Endothelial cell (in vitro differentiated cells): ENCODE measurements at regions not wholly inside any gene's neighbourhood (a gene's known extent, or its start where the extent isn't known, plus 50 kb on each side); places are given as distances from the start of the nearest gene placed in this dataset.

Experiments
- DNase-seq: peaks from one replicate; pipeline ENCODE4 v3.0.0; 2021; ENCODE audit warnings: low spot score
- H3K27ac Mint-ChIP-seq: one replicate; pipeline ENCODE4 v1.8.0; 2021; ENCODE audit warnings: mixed read lengths, inconsistent platforms; ENCODE audit not compliant: unreplicated experiment
- H3K27me3 Mint-ChIP-seq: one replicate; pipeline ENCODE4 v1.8.0; 2021; ENCODE audit warnings: mild to moderate bottlenecking, moderate library complexity, mixed read lengths, inconsistent platforms; ENCODE audit not compliant: unreplicated experiment
- H3K36me3 Mint-ChIP-seq: one replicate; pipeline ENCODE4 v1.8.0; 2021; ENCODE audit warnings: mild to moderate bottlenecking, low read depth, mixed read lengths, inconsistent platforms; ENCODE audit not compliant: unreplicated experiment
- H3K4me1 Mint-ChIP-seq: one replicate; pipeline ENCODE4 v1.8.0; 2021; ENCODE audit warnings: mild to moderate bottlenecking, mixed read lengths, inconsistent platforms; ENCODE audit not compliant: unreplicated experiment
- H3K4me3 Mint-ChIP-seq: one replicate; pipeline ENCODE4 v1.8.0; 2021; ENCODE audit warnings: mild to moderate bottlenecking, mixed read lengths, inconsistent platforms; ENCODE audit not compliant: unreplicated experiment
- H3K9me3 Mint-ChIP-seq: one replicate; pipeline ENCODE4 v1.8.0; 2021; ENCODE audit warnings: mixed read lengths, inconsistent platforms; ENCODE audit not compliant: unreplicated experiment
- TF ChIP-seq, protein P1 (sequence below): fragments of 200-600 bp; sonication (generic); IDR thresholded peaks from one replicate; pipeline ENCODE4 v1.5.0; 2021; ENCODE audit warnings: antibody characterized with exemption; ENCODE audit not compliant: unreplicated experiment

DNA sequence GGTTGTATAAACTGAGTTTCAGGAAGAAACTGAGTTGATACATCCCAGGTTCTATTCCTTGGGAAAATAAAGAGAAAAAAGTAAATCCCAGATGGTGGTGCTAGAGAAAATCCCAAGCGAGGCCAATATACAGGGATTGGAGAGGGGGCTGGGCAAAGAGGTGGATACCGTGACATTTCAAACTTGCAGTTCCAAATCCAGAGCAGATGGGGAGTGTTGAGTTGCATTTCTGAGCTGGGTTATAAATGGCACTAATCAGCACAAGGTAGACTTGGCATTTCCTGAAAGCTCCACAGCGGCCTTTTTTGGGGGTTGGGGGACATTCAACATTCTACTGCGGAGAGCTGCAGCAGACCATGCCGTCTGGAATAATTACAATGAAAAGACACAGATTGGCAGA is 224.4 kb downstream of the NXNL2 start:
- Mint-ChIP-seq H3K9me3 (no peaks in the 10 kb centered on the region), H3K27me3 (no peaks in the 10 kb centered on the region), H3K36me3 (no peaks in the 10 kb centered on the region), H3K4me1 (peaks cover 29% of the 10 kb centered on the region), H3K4me3 (no peak overlapping the region), H3K27ac (no peak overlapping the region)
- TF ChIP-seq, protein P1, sequence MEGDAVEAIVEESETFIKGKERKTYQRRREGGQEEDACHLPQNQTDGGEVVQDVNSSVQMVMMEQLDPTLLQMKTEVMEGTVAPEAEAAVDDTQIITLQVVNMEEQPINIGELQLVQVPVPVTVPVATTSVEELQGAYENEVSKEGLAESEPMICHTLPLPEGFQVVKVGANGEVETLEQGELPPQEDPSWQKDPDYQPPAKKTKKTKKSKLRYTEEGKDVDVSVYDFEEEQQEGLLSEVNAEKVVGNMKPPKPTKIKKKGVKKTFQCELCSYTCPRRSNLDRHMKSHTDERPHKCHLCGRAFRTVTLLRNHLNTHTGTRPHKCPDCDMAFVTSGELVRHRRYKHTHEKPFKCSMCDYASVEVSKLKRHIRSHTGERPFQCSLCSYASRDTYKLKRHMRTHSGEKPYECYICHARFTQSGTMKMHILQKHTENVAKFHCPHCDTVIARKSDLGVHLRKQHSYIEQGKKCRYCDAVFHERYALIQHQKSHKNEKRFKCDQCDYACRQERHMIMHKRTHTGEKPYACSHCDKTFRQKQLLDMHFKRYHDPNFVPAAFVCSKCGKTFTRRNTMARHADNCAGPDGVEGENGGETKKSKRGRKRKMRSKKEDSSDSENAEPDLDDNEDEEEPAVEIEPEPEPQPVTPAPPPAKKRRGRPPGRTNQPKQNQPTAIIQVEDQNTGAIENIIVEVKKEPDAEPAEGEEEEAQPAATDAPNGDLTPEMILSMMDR = no peak
- DNase-seq = no peak

DNA sequence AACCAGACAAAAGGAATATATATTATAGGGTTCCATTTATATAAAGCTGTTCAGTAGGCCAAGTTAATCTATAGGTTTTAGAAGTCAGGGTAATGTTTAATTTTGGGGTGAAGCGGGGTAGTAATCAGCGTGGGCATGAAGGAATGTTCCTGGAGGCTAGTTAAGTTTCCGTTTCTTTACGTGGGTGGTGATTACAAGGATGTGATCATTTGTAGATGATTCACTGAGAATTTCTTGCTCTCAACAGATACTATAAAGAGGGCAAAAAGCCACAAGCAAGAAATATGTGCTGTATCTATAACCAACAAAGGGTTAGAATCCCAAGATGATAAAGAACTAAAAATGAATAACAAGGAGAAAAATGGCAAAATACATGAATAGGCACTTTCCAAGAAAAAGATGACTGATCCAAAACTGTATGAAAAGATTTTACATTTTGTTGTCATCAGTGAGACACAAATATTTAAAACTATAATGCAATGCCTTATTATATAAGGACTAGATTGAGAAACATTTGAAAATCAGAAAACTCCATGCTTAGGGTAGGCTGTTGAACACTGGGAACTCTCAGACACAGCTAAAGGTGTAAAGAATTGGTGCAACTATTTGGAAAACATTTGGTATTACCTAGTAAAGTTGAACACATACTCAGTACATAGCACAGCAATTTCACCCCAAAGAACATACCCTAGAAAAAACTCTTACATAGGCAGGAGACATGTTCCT is 224.3 kb upstream of the S1PR3 start:
- TF ChIP-seq, protein P1 = no peak
- Mint-ChIP-seq H3K27me3 (peaks cover 1% of the 10 kb centered on the region), H3K4me1 (peaks cover 9% of the 10 kb centered on the region), H3K4me3 (no peak overlapping the region), H3K27ac (no peak overlapping the region), H3K9me3 (no peaks in the 10 kb centered on the region), H3K36me3 (no peaks in the 10 kb centered on the region)
- DNase-seq = no peak

DNA sequence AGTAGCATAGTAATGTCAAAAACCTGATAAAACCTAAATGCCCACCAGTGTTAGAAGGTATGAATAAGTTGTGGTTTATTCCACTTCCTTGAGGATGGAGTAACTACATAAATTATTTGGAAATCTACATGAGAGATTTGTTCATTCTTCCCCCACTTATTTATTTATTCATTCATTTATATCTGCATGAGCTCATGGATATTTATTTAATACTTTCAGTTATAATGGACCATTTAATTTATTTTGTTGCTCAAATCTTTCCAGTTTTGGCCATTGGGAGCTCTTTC is 223.8 kb upstream of the S1PR3 start:
- peaks cover 1% of the 10 kb centered on the region for H3K27me3 Mint-ChIP-seq
- peaks cover 8% of the 10 kb centered on the region for H3K4me1 Mint-ChIP-seq
- no peak overlapping the region for H3K27ac Mint-ChIP-seq
- TF ChIP-seq, protein P1 = no peak
- DNase-seq = no peak
- no peaks in the 10 kb centered on the region for H3K9me3 Mint-ChIP-seq
- no peaks in the 10 kb centered on the region for H3K36me3 Mint-ChIP-seq
- no peak overlapping the region for H3K4me3 Mint-ChIP-seq

DNA sequence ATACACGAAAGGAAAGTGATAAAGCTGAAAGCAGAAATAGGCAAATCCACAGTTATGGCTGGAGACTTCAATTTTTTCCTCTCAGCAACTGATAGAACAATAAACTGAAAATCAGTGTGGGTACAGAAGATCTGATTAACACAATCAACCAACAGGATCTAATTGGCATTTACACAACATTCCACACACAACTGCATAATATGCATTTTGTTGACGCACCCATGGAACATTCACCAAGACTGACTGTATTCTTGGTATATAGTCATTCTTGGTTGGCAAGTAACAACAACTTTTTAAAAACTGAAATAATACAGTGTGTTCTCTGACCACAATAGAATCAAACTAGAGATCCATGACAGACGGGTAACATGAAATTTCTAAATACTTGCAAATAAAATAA is 218.7 kb upstream of the S1PR3 start:
- no peaks in the 10 kb centered on the region for H3K36me3 Mint-ChIP-seq
- H3K4me1 Mint-ChIP-seq = peaks cover 12% of the 10 kb centered on the region
- no peaks in the 10 kb centered on the region for H3K9me3 Mint-ChIP-seq
- H3K27ac Mint-ChIP-seq = no peak overlapping the region
- H3K4me3 Mint-ChIP-seq = no peak overlapping the region
- H3K27me3 Mint-ChIP-seq = peaks cover 1% of the 10 kb centered on the region
- TF ChIP-seq, protein P1 = no peak
- no peak for DNase-seq

DNA sequence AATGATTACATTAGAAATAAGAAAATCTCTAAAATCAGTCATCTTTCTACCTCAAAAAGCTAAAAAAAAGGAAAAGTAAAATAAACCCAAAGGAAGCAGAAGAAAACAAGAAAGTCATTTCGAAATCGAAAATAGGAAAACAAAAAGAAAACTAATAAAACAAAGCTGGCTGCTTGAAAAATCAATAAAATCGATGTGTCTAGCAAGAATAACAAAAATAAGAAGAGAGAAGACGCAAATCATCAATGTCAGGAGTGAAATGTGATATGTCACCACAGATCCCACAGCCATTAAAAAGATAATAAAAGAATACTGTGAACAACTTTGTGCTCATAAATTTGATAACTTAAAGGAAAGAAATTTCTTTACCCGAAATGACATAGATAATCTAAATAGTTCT is 218.1 kb upstream of the S1PR3 start:
- Mint-ChIP-seq H3K9me3 (no peaks in the 10 kb centered on the region), H3K27me3 (peaks cover 1% of the 10 kb centered on the region), H3K4me1 (peaks cover 18% of the 10 kb centered on the region), H3K36me3 (no peaks in the 10 kb centered on the region), H3K4me3 (no peak overlapping the region), H3K27ac (no peak overlapping the region)
- DNase-seq = no peak
- TF ChIP-seq, protein P1 = no peak
